Astrocyte (in vitro differentiated cells and primary cell): ENCODE measurements at regions not wholly inside any gene's neighbourhood (a gene's known extent, or its start where the extent isn't known, plus 50 kb on each side); places are given as distances from the start of the nearest gene placed in this dataset.
A peak's percentile ranks its signal among the peaks of the same experiment; 100 is the strongest.

Experiments
- DNase-seq: peaks from one replicate; pipeline ENCODE4 v3.0.0-alpha.2; 2010; ENCODE audit warnings: low read depth
- FAIRE-seq: peaks from 2 replicates; lab custom pipeline; 2011; peaks lifted over from hg19 to GRCh38; lab: Jason Lieb, UNC
- H2AFZ ChIP-seq: 2 replicates; pipeline ENCODE4 v1.6.0; 2012; ENCODE audit warnings: low read depth, low read length, inconsistent platforms
- H3K27ac ChIP-seq: 2 replicates; pipeline ENCODE4 v1.5.1; 2011; ENCODE audit warnings: low read depth, low read length, inconsistent platforms
- H3K27me3 ChIP-seq: 2 replicates; pipeline ENCODE4 v1.6.0; 2011; ENCODE audit warnings: low read length, inconsistent platforms; ENCODE audit not compliant: insufficient read depth
- H3K36me3 ChIP-seq: 2 replicates; pipeline ENCODE4 v1.5.1; 2011; ENCODE audit warnings: low read length, inconsistent platforms; ENCODE audit not compliant: insufficient read depth
- H3K4me1 ChIP-seq: 2 replicates; pipeline ENCODE4 v1.5.1; 2011; ENCODE audit warnings: low read length, inconsistent platforms; ENCODE audit not compliant: insufficient read depth
- H3K4me2 ChIP-seq: 2 replicates; pipeline ENCODE4 v1.6.0; 2012; ENCODE audit warnings: low read length, inconsistent platforms
- H3K4me3 ChIP-seq: 2 replicates; pipeline ENCODE4 v1.5.1; 2011; ENCODE audit warnings: low read depth, mild to moderate bottlenecking, low read length, inconsistent platforms; ENCODE audit not compliant: insufficient read depth
- H3K79me2 ChIP-seq: 2 replicates; pipeline ENCODE4 v1.6.0; 2012; ENCODE audit warnings: mild to moderate bottlenecking, low read length, inconsistent platforms; ENCODE audit not compliant: insufficient read depth
- H3K9ac ChIP-seq: 2 replicates; pipeline ENCODE4 v1.6.0; 2012; ENCODE audit warnings: mild to moderate bottlenecking, low read length, inconsistent platforms
- H3K9me3 ChIP-seq: 2 replicates; pipeline ENCODE4 v1.5.1; 2012; ENCODE audit warnings: low read depth, mild to moderate bottlenecking, low read length, inconsistent platforms; ENCODE audit not compliant: insufficient read depth
- H4K20me1 ChIP-seq: 2 replicates; pipeline ENCODE4 v1.6.0; 2012; ENCODE audit warnings: low read length, inconsistent platforms; ENCODE audit not compliant: insufficient read depth
- H3K27ac Mint-ChIP-seq: one replicate; pipeline ENCODE4 v1.8.0; 2021; ENCODE audit warnings: mild to moderate bottlenecking, mixed read lengths; ENCODE audit not compliant: unreplicated experiment
- H3K27me3 Mint-ChIP-seq: one replicate; pipeline ENCODE4 v1.8.0; 2021; ENCODE audit warnings: low read depth, mixed read lengths; ENCODE audit not compliant: unreplicated experiment
- H3K36me3 Mint-ChIP-seq: one replicate; pipeline ENCODE4 v1.8.0; 2021; ENCODE audit warnings: low read depth, mixed read lengths; ENCODE audit not compliant: unreplicated experiment
- H3K4me1 Mint-ChIP-seq: one replicate; pipeline ENCODE4 v1.8.0; 2021; ENCODE audit warnings: low read depth, mixed read lengths; ENCODE audit not compliant: unreplicated experiment
- H3K4me3 Mint-ChIP-seq: one replicate; pipeline ENCODE4 v1.8.0; 2021; ENCODE audit warnings: mild to moderate bottlenecking, moderate library complexity, mixed read lengths; ENCODE audit not compliant: unreplicated experiment
- H3K9me3 Mint-ChIP-seq: one replicate; pipeline ENCODE4 v1.8.0; 2021; ENCODE audit warnings: mild to moderate bottlenecking, mixed read lengths; ENCODE audit not compliant: unreplicated experiment
- EZH2 ChIP-seq: IDR thresholded peaks from 2 replicates; pipeline ENCODE4 v1.6.1; 2012; ENCODE audit warnings: mild to moderate bottlenecking, low read length, inconsistent platforms; ENCODE audit not compliant: insufficient read depth
- TF ChIP-seq, protein P1 (sequence below): IDR thresholded peaks from 2 replicates; pipeline ENCODE4 v1.5.1; 2011; ENCODE audit warnings: low read depth, mild to moderate bottlenecking, inconsistent platforms, low read length, moderate library complexity; ENCODE audit not compliant: insufficient read depth

DNA sequence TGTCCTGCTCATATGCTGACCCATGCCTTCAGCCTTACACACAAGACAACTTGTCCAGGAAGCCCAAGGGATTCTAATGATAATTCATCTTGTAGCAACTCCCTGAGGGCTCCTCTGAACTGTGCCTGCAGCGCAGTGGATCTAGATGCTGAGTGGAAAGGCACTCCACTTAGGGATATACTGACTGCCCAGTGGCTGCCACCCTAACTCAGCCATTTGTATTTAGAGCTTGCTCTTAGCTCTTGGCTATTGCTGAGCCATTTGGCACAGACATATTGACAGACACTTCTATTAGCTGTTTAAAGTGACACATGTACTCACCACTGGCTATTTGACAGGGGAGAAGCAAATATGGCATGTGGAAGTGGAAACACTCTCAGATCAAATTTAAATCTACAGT, 278.3 kb upstream of the SGK1 start:
- H3K36me3 Mint-ChIP-seq, result peaks cover 1% of the 10 kb centered on the region
- no peak overlapping the region for H3K27ac Mint-ChIP-seq
- H3K4me1 Mint-ChIP-seq, result no peaks in the 10 kb centered on the region
- H3K27me3 ChIP-seq, result no peaks in the 10 kb centered on the region
- H3K79me2 ChIP-seq, result no peaks in the 10 kb centered on the region
- H3K9me3 ChIP-seq, result peaks cover 3% of the 10 kb centered on the region
- DNase-seq (no peak), FAIRE-seq (no peak)
- peaks cover 6% of the 10 kb centered on the region for H3K9me3 Mint-ChIP-seq
- H3K9ac ChIP-seq, result no peak overlapping the region
- no peak overlapping the region for H3K4me3 ChIP-seq
- no peak overlapping the region for H3K4me3 Mint-ChIP-seq
- no peaks in the 10 kb centered on the region for H4K20me1 ChIP-seq
- H3K27ac ChIP-seq, result no peak overlapping the region
- H2AFZ ChIP-seq, result no peak overlapping the region
- no peak overlapping the region for H3K4me2 ChIP-seq
- no peak for TF ChIP-seq EZH2
- TF ChIP-seq, protein P1, sequence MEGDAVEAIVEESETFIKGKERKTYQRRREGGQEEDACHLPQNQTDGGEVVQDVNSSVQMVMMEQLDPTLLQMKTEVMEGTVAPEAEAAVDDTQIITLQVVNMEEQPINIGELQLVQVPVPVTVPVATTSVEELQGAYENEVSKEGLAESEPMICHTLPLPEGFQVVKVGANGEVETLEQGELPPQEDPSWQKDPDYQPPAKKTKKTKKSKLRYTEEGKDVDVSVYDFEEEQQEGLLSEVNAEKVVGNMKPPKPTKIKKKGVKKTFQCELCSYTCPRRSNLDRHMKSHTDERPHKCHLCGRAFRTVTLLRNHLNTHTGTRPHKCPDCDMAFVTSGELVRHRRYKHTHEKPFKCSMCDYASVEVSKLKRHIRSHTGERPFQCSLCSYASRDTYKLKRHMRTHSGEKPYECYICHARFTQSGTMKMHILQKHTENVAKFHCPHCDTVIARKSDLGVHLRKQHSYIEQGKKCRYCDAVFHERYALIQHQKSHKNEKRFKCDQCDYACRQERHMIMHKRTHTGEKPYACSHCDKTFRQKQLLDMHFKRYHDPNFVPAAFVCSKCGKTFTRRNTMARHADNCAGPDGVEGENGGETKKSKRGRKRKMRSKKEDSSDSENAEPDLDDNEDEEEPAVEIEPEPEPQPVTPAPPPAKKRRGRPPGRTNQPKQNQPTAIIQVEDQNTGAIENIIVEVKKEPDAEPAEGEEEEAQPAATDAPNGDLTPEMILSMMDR, result no peak
- H3K4me1 ChIP-seq, result no peaks in the 10 kb centered on the region
- H3K36me3 ChIP-seq, result no peaks in the 10 kb centered on the region
- no peaks in the 10 kb centered on the region for H3K27me3 Mint-ChIP-seq

DNA sequence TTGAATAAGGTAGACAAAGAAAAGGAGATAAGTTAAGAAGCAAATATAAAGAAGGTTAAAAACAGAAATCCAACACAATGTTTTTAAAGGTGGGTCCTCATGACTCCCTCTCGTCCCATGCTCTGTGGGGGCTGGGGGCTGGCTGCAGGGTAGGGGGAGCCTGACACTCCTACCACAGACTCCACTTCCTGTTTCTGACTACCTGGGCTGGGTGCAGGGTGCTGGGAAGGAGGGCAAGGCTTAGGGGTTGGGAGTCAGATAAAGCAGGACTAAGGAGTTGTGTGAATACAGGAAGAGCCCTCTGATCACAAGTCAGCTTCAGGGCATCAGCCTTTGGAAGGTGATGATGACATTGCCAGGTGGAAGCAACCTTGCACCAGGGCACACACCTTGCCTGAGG, 277.0 kb upstream of the SGK1 start:
- no peaks in the 10 kb centered on the region for H3K79me2 ChIP-seq
- H3K27ac ChIP-seq, result no peak overlapping the region
- no peaks in the 10 kb centered on the region for H3K36me3 Mint-ChIP-seq
- no peak overlapping the region for H3K4me2 ChIP-seq
- no peak overlapping the region for H3K9ac ChIP-seq
- H3K4me1 Mint-ChIP-seq, result peaks cover 9% of the 10 kb centered on the region
- DNase-seq (no peak), FAIRE-seq (no peak)
- H3K9me3 ChIP-seq, result no peaks in the 10 kb centered on the region
- H3K36me3 ChIP-seq, result no peaks in the 10 kb centered on the region
- no peak overlapping the region for H3K4me3 ChIP-seq
- no peak overlapping the region for H3K4me3 Mint-ChIP-seq
- H3K27ac Mint-ChIP-seq, result no peak overlapping the region
- no peak for TF ChIP-seq EZH2
- TF ChIP-seq, protein P1, result no peak
- no peaks in the 10 kb centered on the region for H3K27me3 ChIP-seq
- no peaks in the 10 kb centered on the region for H3K9me3 Mint-ChIP-seq
- peaks cover 4% of the 10 kb centered on the region for H3K4me1 ChIP-seq
- no peaks in the 10 kb centered on the region for H3K27me3 Mint-ChIP-seq
- H4K20me1 ChIP-seq, result no peaks in the 10 kb centered on the region
- H2AFZ ChIP-seq, result no peak overlapping the region

DNA sequence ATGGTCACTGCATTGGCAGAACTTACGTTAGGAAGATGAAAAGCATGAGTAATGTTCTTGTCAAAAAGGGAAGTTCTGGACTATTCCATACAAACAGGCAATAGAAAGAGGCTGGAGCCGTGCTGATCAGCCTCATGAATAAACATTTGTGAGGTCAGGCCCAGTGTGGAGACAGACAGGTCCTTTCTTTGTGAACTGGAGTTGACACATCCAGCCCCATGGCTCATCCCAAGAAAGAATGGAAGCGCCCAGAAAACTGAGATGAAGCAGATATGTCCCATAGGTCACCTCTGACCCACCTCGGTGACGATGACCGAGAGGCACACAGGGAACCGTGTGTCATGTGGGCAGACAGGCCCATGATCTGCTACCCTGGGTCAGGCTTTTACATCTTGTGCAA, 276.0 kb upstream of the SGK1 start:
- peaks cover 15% of the 10 kb centered on the region for H3K4me1 Mint-ChIP-seq

More for the DNA sequence above, 276.0 kb upstream of the SGK1 start:
- Mint-ChIP-seq H3K9me3 (no peaks in the 10 kb centered on the region), H3K27me3 (no peaks in the 10 kb centered on the region), H3K36me3 (no peaks in the 10 kb centered on the region), H3K27ac (no peak overlapping the region), H3K4me3 (no peak overlapping the region)
- H3K4me2 ChIP-seq, result no peak overlapping the region
- H3K36me3 ChIP-seq, result no peaks in the 10 kb centered on the region
- H3K9me3 ChIP-seq, result no peaks in the 10 kb centered on the region
- peaks cover 7% of the 10 kb centered on the region for H3K4me1 ChIP-seq
- H3K4me3 ChIP-seq, result no peak overlapping the region
- DNase-seq (no peak), FAIRE-seq (no peak)
- no peaks in the 10 kb centered on the region for H3K79me2 ChIP-seq
- no peaks in the 10 kb centered on the region for H4K20me1 ChIP-seq
- H3K9ac ChIP-seq, result no peak overlapping the region
- H2AFZ ChIP-seq, result peak overlapping the region; percentile 15
- no peaks in the 10 kb centered on the region for H3K27me3 ChIP-seq
- no peak overlapping the region for H3K27ac ChIP-seq
- TF ChIP-seq, protein P1, result no peak
- no peak for TF ChIP-seq EZH2
